SU-DHL-6 (cell line): ENCODE measurements at regions not wholly inside any gene's neighbourhood (a gene's known extent, or its start where the extent isn't known, plus 50 kb on each side); places are given as distances from the start of the nearest gene placed in this dataset.

Source experiments
- CTCF ChIP-seq: fragments of 200-600 bp; sonication (generic); IDR thresholded peaks from one replicate; pipeline ENCODE4 v1.5.1; 2017; ENCODE audit warnings: antibody characterized with exemption, mild to moderate bottlenecking, low read length, moderate library complexity; ENCODE audit not compliant: insufficient read depth, poor library complexity, severe bottlenecking
- EZH2phosphoT487 ChIP-seq: fragments of 200-600 bp; sonication (generic), shearing (Covaris generic); conservative IDR thresholded peaks from 2 replicates; pipeline ENCODE4 v1.6.1; 2018; ENCODE audit warnings: mild to moderate bottlenecking, antibody characterized with exemption, low read length, moderate library complexity, mixed read lengths

DNA sequence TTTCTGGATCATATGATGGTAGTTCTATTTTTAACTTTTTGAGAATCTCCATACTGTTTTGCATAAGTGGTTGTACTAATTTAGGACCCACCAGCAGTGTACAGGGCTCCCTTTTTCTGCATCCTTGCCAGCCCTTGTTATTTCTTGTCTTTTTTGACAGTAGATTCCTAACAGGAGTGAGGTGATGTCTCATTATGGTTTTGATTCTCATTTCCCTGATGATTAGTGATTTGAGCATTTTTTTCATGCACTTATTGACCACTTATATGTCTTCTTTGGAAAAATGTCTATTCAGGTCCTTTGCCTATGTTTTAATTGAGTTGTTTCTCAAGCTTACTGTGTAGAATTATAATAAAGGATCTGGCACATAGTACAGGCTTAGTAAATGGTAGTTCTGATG is 238.8 kb upstream of the BMPER start:
- TF ChIP-seq CTCF (no peak), EZH2phosphoT487 (no peak)
